H9 (cell line): ENCODE measurements at regions not wholly inside any gene's neighbourhood (a gene's known extent, or its start where the extent isn't known, plus 50 kb on each side); places are given as distances from the start of the nearest gene placed in this dataset.

ENCODE experiments used
- DNase-seq: peaks from one replicate; pipeline ENCODE4 v3.0.0-alpha.2; 2017
- H2AFZ ChIP-seq: one replicate; pipeline ENCODE4 v1.6.1; 2013; ENCODE audit warnings: mild to moderate bottlenecking, low read length, control low read depth, moderate library complexity
- H2AK5ac ChIP-seq: 2 replicates; pipeline ENCODE4 v1.6.1; 2013; ENCODE audit warnings: low read length, control low read depth, mixed read lengths; ENCODE audit not compliant: insufficient read length
- H2BK120ac ChIP-seq: one replicate; pipeline ENCODE4 v1.6.1; 2013; ENCODE audit warnings: low read depth, mild to moderate bottlenecking, low read length, control low read depth, inconsistent platforms; ENCODE audit not compliant: poor library complexity, severe bottlenecking
- H2BK12ac ChIP-seq: 2 replicates; pipeline ENCODE4 v1.6.1; 2013; ENCODE audit warnings: low read length, control low read depth, mixed read lengths, low read depth; ENCODE audit not compliant: insufficient read length
- H2BK15ac ChIP-seq: 2 replicates; pipeline ENCODE4 v1.6.1; 2013; ENCODE audit warnings: low read depth, low read length, control low read depth
- H2BK20ac ChIP-seq: one replicate; pipeline ENCODE4 v1.6.1; 2013; ENCODE audit warnings: low read depth, mild to moderate bottlenecking, low read length, control low read depth, inconsistent platforms; ENCODE audit not compliant: poor library complexity, severe bottlenecking
- H2BK5ac ChIP-seq: 2 replicates; pipeline ENCODE4 v1.6.1; 2013; ENCODE audit warnings: low read length, control low read depth, mixed read lengths; ENCODE audit not compliant: insufficient read length
- H3K14ac ChIP-seq: 2 replicates; pipeline ENCODE4 v1.6.1; 2013; ENCODE audit warnings: low read length, control low read depth; ENCODE audit not compliant: insufficient read depth
- H3K18ac ChIP-seq: 2 replicates; pipeline ENCODE4 v1.6.1; 2013; ENCODE audit warnings: low read depth, mild to moderate bottlenecking, mixed read lengths, low read length, control low read depth; ENCODE audit not compliant: insufficient read length
- H3K23ac ChIP-seq: 2 replicates; pipeline ENCODE4 v1.6.1; 2013; ENCODE audit warnings: low read length, control low read depth, mixed read lengths, low read depth; ENCODE audit not compliant: insufficient read length
- H3K23me2 ChIP-seq: 2 replicates; pipeline ENCODE4 v1.6.1; 2013; ENCODE audit warnings: low read depth, mild to moderate bottlenecking, mixed read lengths, low read length, control low read depth; ENCODE audit not compliant: insufficient read length, poor library complexity, severe bottlenecking
- H3K27ac ChIP-seq: 2 replicates; pipeline ENCODE4 v1.5.1; 2013; ENCODE audit warnings: low read length, control low read depth, mixed read lengths, low read depth; ENCODE audit not compliant: insufficient read length
- H3K27me3 ChIP-seq: 2 replicates; pipeline ENCODE4 v1.6.1; 2013; ENCODE audit warnings: low read length, control low read depth, inconsistent platforms; ENCODE audit not compliant: insufficient read depth
- H3K4ac ChIP-seq: 2 replicates; pipeline ENCODE4 v1.6.1; 2013; ENCODE audit warnings: low read depth, mild to moderate bottlenecking, control low read depth, inconsistent platforms, low read length, moderate library complexity
- H3K4me1 ChIP-seq: 2 replicates; pipeline ENCODE4 v1.6.1; 2013; ENCODE audit warnings: low read length, control low read depth, inconsistent platforms; ENCODE audit not compliant: insufficient read depth
- H3K4me2 ChIP-seq: 2 replicates; pipeline ENCODE4 v1.6.1; 2013; ENCODE audit warnings: low read length, control low read depth, mixed read lengths; ENCODE audit not compliant: insufficient read length, insufficient read depth
- H3K56ac ChIP-seq: 2 replicates; pipeline ENCODE4 v1.6.1; 2013; ENCODE audit warnings: low read depth, mild to moderate bottlenecking, mixed read lengths, low read length, control low read depth; ENCODE audit not compliant: insufficient read length
- H3K79me1 ChIP-seq: 2 replicates; pipeline ENCODE4 v1.6.1; 2013; ENCODE audit warnings: low read depth, mild to moderate bottlenecking, moderate library complexity, low read length, control low read depth, inconsistent platforms; ENCODE audit not compliant: insufficient read depth, poor library complexity, severe bottlenecking
- H3K79me2 ChIP-seq: 2 replicates; pipeline ENCODE4 v1.6.1; 2013; ENCODE audit warnings: low read length, control low read depth, inconsistent platforms; ENCODE audit not compliant: insufficient read depth
- H3K9ac ChIP-seq: 2 replicates; pipeline ENCODE4 v1.6.1; 2013; ENCODE audit warnings: low read length, control low read depth, mixed read lengths; ENCODE audit not compliant: insufficient read length; ENCODE audit errors: extremely low read depth
- H3K9me3 ChIP-seq: one replicate; pipeline ENCODE4 v1.6.1; 2013; ENCODE audit warnings: low read depth, low read length, inconsistent platforms; ENCODE audit not compliant: control insufficient read depth
- H3T11ph ChIP-seq: one replicate; pipeline ENCODE4 v1.6.1; 2013; ENCODE audit warnings: mild to moderate bottlenecking, low read length, control low read depth, inconsistent platforms
- H4K20me1 ChIP-seq: one replicate; pipeline ENCODE4 v1.6.1; 2013; ENCODE audit not compliant: control insufficient read depth, insufficient read length, insufficient read depth
- H4K5ac ChIP-seq: 2 replicates; pipeline ENCODE4 v1.6.1; 2013; ENCODE audit warnings: low read depth, mild to moderate bottlenecking, mixed read lengths, low read length, control low read depth; ENCODE audit not compliant: insufficient read length
- H4K8ac ChIP-seq: replicated peaks from 2 replicates; pipeline ENCODE4 v1.6.1; 2013; ENCODE audit warnings: low read length, control low read depth, mixed read lengths, low read depth; ENCODE audit not compliant: insufficient read length
- H4K91ac ChIP-seq: 2 replicates; pipeline ENCODE4 v1.6.1; 2013; ENCODE audit warnings: low read depth, mild to moderate bottlenecking, moderate library complexity, mixed read lengths, low read length, control low read depth; ENCODE audit not compliant: insufficient read length
- H3K27ac Mint-ChIP-seq, 3 experiments: 2 replicates in 2 of 3; 3 replicates in 1 of 3; pipeline ENCODE4 v1.8.0; 2020 to 2021; ENCODE audit warnings: mixed read lengths in 3 of 3, mild to moderate bottlenecking in 1 of 3, moderate library complexity in 1 of 3
- H3K27me3 Mint-ChIP-seq: 2 replicates; pipeline ENCODE4 v1.8.0; 2021; ENCODE audit warnings: low read depth, mild to moderate bottlenecking, moderate library complexity, mixed read lengths
- H3K36me3 Mint-ChIP-seq, 3 experiments: 2 replicates in 2 of 3; 3 replicates in 1 of 3; pipeline ENCODE4 v1.8.0; 2020 to 2021; ENCODE audit warnings: low read depth in 3 of 3, mixed read lengths in 3 of 3; ENCODE audit not compliant: insufficient read depth in 1 of 3
- H3K4me1 Mint-ChIP-seq, 2 experiments: 2 replicates each; pipeline ENCODE4 v1.8.0; 2020; ENCODE audit warnings: mixed read lengths in 2 of 2
- H3K4me3 Mint-ChIP-seq, 2 experiments: 2 replicates in 1 of 2; 3 replicates in 1 of 2; pipeline ENCODE4 v1.8.0; 2020 to 2021; ENCODE audit warnings: mild to moderate bottlenecking in 2 of 2, mixed read lengths in 2 of 2, moderate library complexity in 1 of 2
- H3K9me3 Mint-ChIP-seq, 2 experiments: 2 replicates in 1 of 2; 3 replicates in 1 of 2; pipeline ENCODE4 v1.8.0; 2020; ENCODE audit warnings: mild to moderate bottlenecking in 2 of 2, mixed read lengths in 2 of 2, moderate library complexity in 1 of 2
- CTCF ChIP-seq: fragments of 200-600 bp; sonication (generic); conservative IDR thresholded peaks from 3 replicates; pipeline ENCODE4 v1.8.0; 2021; ENCODE audit warnings: antibody characterized with exemption, mild to moderate bottlenecking
- WGBS: extraction: QIAGEN DNeasy Blood & Tissue Kit; methylation state at CpG from one replicate; pipeline ENCODE4 v1.1.7; 2013; ENCODE audit warnings: missing lambda C conversion rate, low lambda C conversion rate, mixed read lengths; ENCODE audit not compliant: insufficient read length; ENCODE audit errors: extremely low coverage; 5-methylcytosine and 5-hydroxymethylcytosine counted together

- no peak overlapping the region for H3K23ac ChIP-seq
- H2BK12ac ChIP-seq = no peak overlapping the region
- no peak overlapping the region for H2AFZ ChIP-seq
- no peak overlapping the region for H3K56ac ChIP-seq
- no peak overlapping the region for H3K4ac ChIP-seq
- no peak overlapping the region for H3K9ac ChIP-seq
- no peak overlapping the region for H3K14ac ChIP-seq
- H2BK20ac ChIP-seq = no peak overlapping the region
- no peaks in the 10 kb centered on the region for H4K20me1 ChIP-seq
- no peak overlapping the region for H3K27ac ChIP-seq
- no peak overlapping the region for H2BK120ac ChIP-seq
- no peak overlapping the region for H3K18ac ChIP-seq
- no peak overlapping the region for H2AK5ac ChIP-seq
- DNase-seq = no peak
- no peak overlapping the region for H4K8ac ChIP-seq
- no peaks in the 10 kb centered on the region for H3K9me3 ChIP-seq
- no peak overlapping the region for H3T11ph ChIP-seq
- no peak overlapping the region for H4K5ac ChIP-seq
- Mint-ChIP-seq H3K27me3 (no peaks in the 10 kb centered on the region), H3K27ac (no peak overlapping the region), H3K36me3 (no peaks in the 10 kb centered on the region), H3K4me3 (no peak overlapping the region), H3K9me3 (no peaks in the 10 kb centered on the region), H3K4me1 (peaks cover 8 to 17% of the 10 kb centered on the region in 2 experiments)
- H3K23me2 ChIP-seq = no peaks in the 10 kb centered on the region
- H2BK15ac ChIP-seq = no peak overlapping the region
- no peak overlapping the region for H3K4me2 ChIP-seq
- TF ChIP-seq CTCF = no peak
- H2BK5ac ChIP-seq = no peak overlapping the region
- no peaks in the 10 kb centered on the region for H3K79me2 ChIP-seq
- no CpG with 5 or more reads among the region's 4 CpGs for WGBS
- H3K4me1 ChIP-seq = no peaks in the 10 kb centered on the region
- H4K91ac ChIP-seq = no peak overlapping the region
- H3K79me1 ChIP-seq = no peaks in the 10 kb centered on the region
- H3K27me3 ChIP-seq = no peaks in the 10 kb centered on the region
These were observed 351.9 kb upstream of the SMIM21 start for GRCh38 chr18:75779450-75779849.
